ENCODE measurements at regions not wholly inside any gene's neighbourhood (a gene's known extent, or its start where the extent isn't known, plus 50 kb on each side); places are given as distances from the start of the nearest gene placed in this dataset.

DNA sequence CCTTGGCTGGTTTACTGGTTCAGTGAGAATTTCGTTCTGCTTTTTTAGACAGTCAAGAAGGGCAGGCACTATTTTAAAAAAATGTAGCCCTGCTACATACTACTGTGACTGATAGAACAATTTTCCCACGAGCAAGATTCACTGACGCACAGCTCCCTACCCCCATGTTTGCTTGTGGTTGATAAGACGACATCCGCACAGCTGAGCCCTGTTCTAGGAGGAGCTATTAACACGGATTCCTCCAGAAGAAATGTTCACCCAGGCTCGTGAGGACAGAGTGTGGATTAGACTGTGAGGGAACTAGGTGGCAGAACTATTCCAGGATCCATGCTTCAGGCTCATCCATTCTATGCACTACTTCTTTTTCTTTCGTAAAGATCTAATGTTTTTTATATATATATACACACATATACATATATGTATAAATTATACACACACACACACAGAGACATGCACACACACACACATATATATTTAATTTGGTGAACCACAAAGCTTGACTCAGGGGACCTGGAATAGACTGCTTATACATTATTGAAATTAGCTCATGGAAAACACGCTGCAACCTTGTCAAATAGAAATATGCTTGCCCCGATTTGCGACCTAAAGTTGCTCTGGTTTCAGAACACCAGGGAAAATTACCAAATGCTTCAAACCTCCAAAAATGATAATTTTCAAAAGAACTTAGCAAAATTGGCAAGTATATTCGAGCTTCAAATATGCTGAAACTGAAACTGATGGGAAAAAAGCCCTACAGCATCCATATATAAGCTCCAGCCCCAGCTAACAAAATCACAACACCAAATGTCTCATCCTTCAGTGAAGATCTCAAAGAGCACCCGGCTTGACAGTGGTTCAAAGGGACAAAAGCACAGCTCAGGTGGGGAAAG is 370.4 kb downstream of the SOCS6 start:
- no peaks in the 10 kb centered on the region for H3K36me3 ChIP-seq
- no peaks in the 10 kb centered on the region for H3K9me3 ChIP-seq
- intact Hi-C loops (cut with DNase I) = no loop called here
- no peaks in the 10 kb centered on the region for H3K27me3 ChIP-seq
- no peaks in the 10 kb centered on the region for H3K4me1 ChIP-seq
- H3K27ac ChIP-seq = no peak overlapping the region
- DNase-seq (ENCODE audit: extremely low spot score in 2 of 2) = no peak
- no peak for TF ChIP-seq POLR2A (IDR thresholded peaks at IDR 0.05)
- TF ChIP-seq, protein P1, sequence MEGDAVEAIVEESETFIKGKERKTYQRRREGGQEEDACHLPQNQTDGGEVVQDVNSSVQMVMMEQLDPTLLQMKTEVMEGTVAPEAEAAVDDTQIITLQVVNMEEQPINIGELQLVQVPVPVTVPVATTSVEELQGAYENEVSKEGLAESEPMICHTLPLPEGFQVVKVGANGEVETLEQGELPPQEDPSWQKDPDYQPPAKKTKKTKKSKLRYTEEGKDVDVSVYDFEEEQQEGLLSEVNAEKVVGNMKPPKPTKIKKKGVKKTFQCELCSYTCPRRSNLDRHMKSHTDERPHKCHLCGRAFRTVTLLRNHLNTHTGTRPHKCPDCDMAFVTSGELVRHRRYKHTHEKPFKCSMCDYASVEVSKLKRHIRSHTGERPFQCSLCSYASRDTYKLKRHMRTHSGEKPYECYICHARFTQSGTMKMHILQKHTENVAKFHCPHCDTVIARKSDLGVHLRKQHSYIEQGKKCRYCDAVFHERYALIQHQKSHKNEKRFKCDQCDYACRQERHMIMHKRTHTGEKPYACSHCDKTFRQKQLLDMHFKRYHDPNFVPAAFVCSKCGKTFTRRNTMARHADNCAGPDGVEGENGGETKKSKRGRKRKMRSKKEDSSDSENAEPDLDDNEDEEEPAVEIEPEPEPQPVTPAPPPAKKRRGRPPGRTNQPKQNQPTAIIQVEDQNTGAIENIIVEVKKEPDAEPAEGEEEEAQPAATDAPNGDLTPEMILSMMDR (IDR thresholded peaks at IDR 0.05) = no peak
- no peak for TF ChIP-seq POLR2AphosphoS5 (IDR thresholded peaks at IDR 0.05; ENCODE audit: insufficient read depth in 1 of 2, low read depth in 1 of 2)
- H3K4me3 ChIP-seq = no peak overlapping the region

DNA sequence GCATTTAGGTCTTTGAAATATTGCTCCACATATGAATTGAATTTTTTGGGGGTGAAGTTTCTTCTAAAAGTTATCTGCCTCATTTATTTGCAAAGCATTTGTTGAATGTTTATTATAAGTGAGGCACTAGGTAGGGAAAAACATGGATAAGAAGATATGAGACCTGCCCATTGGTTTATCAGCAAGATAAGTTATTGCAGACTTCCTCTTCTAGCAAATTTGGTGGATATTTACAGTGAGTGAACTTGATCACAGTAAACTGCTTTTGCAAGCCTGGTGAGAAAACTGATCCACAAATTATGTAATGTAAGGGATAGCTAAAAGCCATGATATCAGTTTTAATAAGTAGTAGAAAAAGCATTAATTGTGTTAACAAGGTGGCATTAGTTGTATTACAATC is 364.8 kb downstream of the SOCS6 start:
- Histone ChIP-seq H3K36me3 (no peaks in the 10 kb centered on the region), H3K27ac (no peak overlapping the region), H3K4me3 (no peak overlapping the region), H3K4me1 (no peaks in the 10 kb centered on the region), H3K9me3 (no peaks in the 10 kb centered on the region), H3K27me3 (no peaks in the 10 kb centered on the region)
- DNase-seq (ENCODE audit: extremely low spot score in 2 of 2) = no peak
- intact Hi-C loops (cut with DNase I) = no loop called here
- TF ChIP-seq, protein P1 (IDR thresholded peaks at IDR 0.05) = no peak
- no peak for TF ChIP-seq POLR2A (IDR thresholded peaks at IDR 0.05)

DNA sequence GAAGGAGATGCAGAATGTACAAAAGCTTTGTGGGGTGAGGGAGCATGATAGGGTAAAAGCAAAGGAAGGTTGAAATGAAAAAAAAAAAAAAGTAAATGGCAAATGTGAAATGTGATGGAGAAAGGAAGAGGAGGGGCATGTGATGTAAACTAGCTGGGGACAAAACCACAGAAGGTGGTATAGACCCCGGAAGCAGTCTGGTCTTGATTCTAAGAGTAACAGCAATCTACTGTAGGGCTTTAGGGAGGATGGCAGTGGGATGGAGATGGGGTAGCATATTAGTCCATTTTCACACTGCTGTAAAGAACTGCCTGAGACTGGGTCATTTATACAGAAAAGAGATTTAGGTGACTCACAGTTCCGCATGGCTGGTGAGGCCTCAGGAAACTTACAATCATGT is 362.0 kb downstream of the SOCS6 start:
- H3K4me3 ChIP-seq = no peak overlapping the region
- TF ChIP-seq POLR2AphosphoS5 (IDR thresholded peaks at IDR 0.05; ENCODE audit: insufficient read depth in 1 of 2, low read depth in 1 of 2) (no peak), POLR2A (IDR thresholded peaks at IDR 0.05) (no peak)
- TF ChIP-seq, protein P1 (IDR thresholded peaks at IDR 0.05) = no peak
- no peaks in the 10 kb centered on the region for H3K27me3 ChIP-seq
- H3K9me3 ChIP-seq = no peaks in the 10 kb centered on the region
- DNase-seq (ENCODE audit: extremely low spot score in 2 of 2) = no peak
- no peaks in the 10 kb centered on the region for H3K4me1 ChIP-seq
- intact Hi-C loops (cut with DNase I) = no loop called here
- no peaks in the 10 kb centered on the region for H3K36me3 ChIP-seq
- no peak overlapping the region for H3K27ac ChIP-seq

DNA sequence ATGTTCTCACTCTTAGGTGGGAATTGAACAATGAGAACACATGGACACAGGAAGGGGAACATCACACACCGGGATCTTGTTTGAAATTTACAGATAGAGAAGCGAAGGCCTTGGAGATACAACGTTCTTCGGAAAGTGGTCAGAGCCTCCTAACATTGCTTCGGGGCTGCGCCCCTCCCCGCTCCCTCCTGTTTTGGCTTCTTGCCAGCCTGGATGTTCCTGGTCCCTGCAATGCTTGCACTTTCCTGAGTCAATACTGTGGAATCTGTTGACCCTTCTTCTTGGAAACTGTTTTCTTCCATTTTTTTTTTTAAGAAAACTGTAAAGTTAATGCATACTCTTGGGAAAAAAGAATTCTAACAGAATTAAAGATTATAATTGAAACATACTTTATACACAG is 360.8 kb downstream of the SOCS6 start:
- no peaks in the 10 kb centered on the region for H3K27me3 ChIP-seq
- H3K4me1 ChIP-seq = no peaks in the 10 kb centered on the region
- intact Hi-C loops (cut with DNase I) = no loop called here
- H3K36me3 ChIP-seq = no peaks in the 10 kb centered on the region
- no peak for TF ChIP-seq POLR2A (IDR thresholded peaks at IDR 0.05)
- TF ChIP-seq POLR2AphosphoS5 (IDR thresholded peaks at IDR 0.05; ENCODE audit: insufficient read depth in 1 of 2, low read depth in 1 of 2) = no peak
- TF ChIP-seq, protein P1 (IDR thresholded peaks at IDR 0.05) = no peak
- no peak overlapping the region for H3K27ac ChIP-seq
- DNase-seq (ENCODE audit: extremely low spot score in 2 of 2) = no peak
- H3K9me3 ChIP-seq = no peaks in the 10 kb centered on the region
- H3K4me3 ChIP-seq = no peak overlapping the region

DNA sequence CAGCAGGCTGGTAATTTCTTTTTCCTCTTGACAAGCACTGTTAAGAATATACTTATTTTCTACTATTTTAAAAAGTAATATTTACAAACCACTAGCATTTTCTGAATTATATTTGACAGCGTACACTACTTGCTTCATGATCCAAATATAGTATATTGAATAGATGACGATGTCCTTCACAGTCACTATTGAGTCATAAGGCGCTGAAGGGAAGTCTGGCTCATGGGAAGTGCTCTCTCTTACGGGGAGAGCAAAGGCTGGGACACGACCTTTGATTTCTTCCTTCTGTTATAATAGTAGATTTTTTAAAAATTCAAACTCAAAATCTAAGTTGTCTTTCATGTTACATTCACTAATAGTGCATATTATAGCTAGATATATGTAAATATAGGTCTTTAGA is 357.1 kb downstream of the SOCS6 start:
- H3K4me3 ChIP-seq = no peak overlapping the region
- TF ChIP-seq POLR2AphosphoS5 (IDR thresholded peaks at IDR 0.05; ENCODE audit: insufficient read depth in 1 of 2, low read depth in 1 of 2) (no peak), POLR2A (IDR thresholded peaks at IDR 0.05) (no peak)
- TF ChIP-seq, protein P1 (IDR thresholded peaks at IDR 0.05) = no peak
- intact Hi-C loops (cut with DNase I) = no loop called here
- no peaks in the 10 kb centered on the region for H3K9me3 ChIP-seq
- DNase-seq (ENCODE audit: extremely low spot score in 2 of 2) = no peak
- no peak overlapping the region for H3K27ac ChIP-seq
- no peaks in the 10 kb centered on the region for H3K36me3 ChIP-seq
- H3K27me3 ChIP-seq = no peaks in the 10 kb centered on the region
- no peaks in the 10 kb centered on the region for H3K4me1 ChIP-seq
